MM.1S (cell line): ENCODE measurements at regions not wholly inside any gene's neighbourhood (a gene's known extent, or its start where the extent isn't known, plus 50 kb on each side); places are given as distances from the start of the nearest gene placed in this dataset.

Experiments used
- DNase-seq: peaks from one replicate; pipeline ENCODE4 v3.0.0-alpha.2; 2015
- H2AFZ ChIP-seq: fragments of 300-600 bp; sonication (generic); 2 replicates; pipeline ENCODE4 v1.6.0; 2016; ENCODE audit warnings: antibody characterized with exemption, low read length
- H3F3A ChIP-seq: fragments of 300-600 bp; sonication (generic); 2 replicates; pipeline ENCODE4 v1.6.1; 2016; ENCODE audit warnings: mild to moderate bottlenecking, antibody characterized with exemption, low read length, moderate library complexity, mixed read lengths; ENCODE audit not compliant: insufficient read depth
- H3K27ac ChIP-seq: fragments of 300-600 bp; sonication (generic); 2 replicates; pipeline ENCODE4 v1.5.1; 2016; ENCODE audit warnings: mild to moderate bottlenecking, low read length
- H3K27me3 ChIP-seq: fragments of 300-600 bp; sonication (generic); replicated peaks from 2 replicates; pipeline ENCODE4 v1.6.0; 2016; ENCODE audit warnings: low read length; ENCODE audit not compliant: insufficient read depth
- H3K36me3 ChIP-seq: fragments of 300-600 bp; sonication (generic); replicated peaks from 2 replicates; pipeline ENCODE4 v1.6.1; 2016; ENCODE audit warnings: mild to moderate bottlenecking, low read length, mixed read lengths; ENCODE audit not compliant: insufficient read depth
- H3K4me1 ChIP-seq: fragments of 300-600 bp; sonication (generic); 2 replicates; pipeline ENCODE4 v1.6.1; 2016; ENCODE audit warnings: low read length, mixed read lengths
- H3K4me2 ChIP-seq: fragments of 300-600 bp; sonication (generic); 2 replicates; pipeline ENCODE4 v1.6.0; 2016; ENCODE audit warnings: low read depth, low read length
- H3K4me3 ChIP-seq: fragments of 300-600 bp; sonication (generic); 2 replicates; pipeline ENCODE4 v1.5.1; 2016; ENCODE audit warnings: low read length, mixed read lengths
- H3K79me2 ChIP-seq: fragments of 300-600 bp; sonication (generic); 2 replicates; pipeline ENCODE4 v1.6.1; 2016; ENCODE audit warnings: mixed run types, low read length, mixed read lengths
- H3K9ac ChIP-seq: fragments of 300-600 bp; sonication (generic); 2 replicates; pipeline ENCODE4 v1.6.1; 2016; ENCODE audit warnings: low read length, mixed read lengths
- H3K9me2 ChIP-seq: fragments of 300-600 bp; sonication (generic); replicated peaks from 2 replicates; pipeline ENCODE4 v1.6.1; 2016; ENCODE audit warnings: mild to moderate bottlenecking, low read length, mixed read lengths; ENCODE audit not compliant: insufficient read depth
- H3K9me3 ChIP-seq: fragments of 300-600 bp; sonication (generic); replicated peaks from 2 replicates; pipeline ENCODE4 v1.6.1; 2016; ENCODE audit warnings: mild to moderate bottlenecking, low read length, mixed read lengths; ENCODE audit not compliant: insufficient read depth
- H4K20me1 ChIP-seq: fragments of 300-600 bp; sonication (generic); 2 replicates; pipeline ENCODE4 v1.6.1; 2016; ENCODE audit warnings: mild to moderate bottlenecking, low read length, moderate library complexity, mixed read lengths; ENCODE audit not compliant: insufficient read depth
- CTCF ChIP-seq: fragments of 300-600 bp; sonication (generic); IDR thresholded peaks from 2 replicates; pipeline ENCODE4 v1.5.1; 2016; ENCODE audit warnings: antibody characterized with exemption, low read length, mixed read lengths
- EZH2 ChIP-seq: fragments of 300-600 bp; sonication (generic); optimal IDR thresholded peaks from 2 replicates; pipeline ENCODE3; 2017; ENCODE audit warnings: low read depth, mild to moderate bottlenecking, antibody characterized with exemption, low read length, mixed read lengths
- EZH2phosphoT487 ChIP-seq: fragments of 300-600 bp; sonication (generic); IDR thresholded peaks from 2 replicates; pipeline ENCODE4 v1.6.1; 2018; ENCODE audit warnings: antibody characterized with exemption, low read length

- H3F3A ChIP-seq, result no peaks in the 10 kb centered on the region
- H3K4me2 ChIP-seq, result no peak overlapping the region
- no peaks in the 10 kb centered on the region for H3K27me3 ChIP-seq
- TF ChIP-seq EZH2 (no peak), EZH2phosphoT487 (no peak), CTCF (no peak)
- no peak overlapping the region for H2AFZ ChIP-seq
- H3K9ac ChIP-seq, result no peak overlapping the region
- H3K79me2 ChIP-seq, result no peaks in the 10 kb centered on the region
- H3K36me3 ChIP-seq, result no peaks in the 10 kb centered on the region
- H3K9me3 ChIP-seq, result no peaks in the 10 kb centered on the region
- no peak overlapping the region for H3K4me3 ChIP-seq
- H4K20me1 ChIP-seq, result no peaks in the 10 kb centered on the region
- DNase-seq, result no peak
- no peak overlapping the region for H3K27ac ChIP-seq
- H3K4me1 ChIP-seq, result no peaks in the 10 kb centered on the region
- H3K9me2 ChIP-seq, result no peaks in the 10 kb centered on the region
Observed at GRCh38 chr1:101465941-101466340, 229.1 kb downstream of the S1PR1 start.

DNA sequence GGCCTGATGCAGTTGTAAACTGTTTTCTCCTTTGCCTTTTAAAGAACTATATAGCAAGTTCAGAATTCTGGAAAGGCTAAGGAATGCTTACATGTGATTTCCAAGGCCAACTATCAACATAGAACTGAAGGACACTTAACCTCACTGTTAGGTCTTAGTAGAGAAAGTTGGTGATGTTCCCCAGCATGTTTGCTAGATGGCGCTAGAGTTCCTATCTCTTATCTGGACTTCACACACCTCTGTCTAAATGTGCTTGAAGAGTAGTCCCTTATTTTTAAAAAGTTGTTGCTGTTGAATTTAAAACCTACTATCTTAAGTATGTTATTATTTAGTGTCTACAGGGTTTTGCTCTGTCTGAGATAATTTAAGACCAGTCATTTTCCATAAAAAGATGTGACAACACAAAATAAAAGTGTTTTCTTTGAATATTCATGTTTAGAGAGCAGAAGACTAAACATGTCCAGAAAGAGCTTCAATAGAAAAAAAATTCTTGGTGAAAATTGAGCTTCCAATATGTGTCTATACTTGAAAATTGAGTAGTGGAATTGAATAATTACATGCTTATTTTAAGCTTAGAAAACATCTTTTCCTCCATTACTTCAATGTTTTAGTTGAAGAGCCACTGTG lies 237.3 kb downstream of the S1PR1 start:
- Histone ChIP-seq H3K27ac (no peak overlapping the region), H3K79me2 (no peaks in the 10 kb centered on the region), H2AFZ (no peak overlapping the region), H3K36me3 (no peaks in the 10 kb centered on the region), H3K9me3 (no peaks in the 10 kb centered on the region), H3K9ac (no peak overlapping the region), H3K27me3 (no peaks in the 10 kb centered on the region), H3K4me3 (no peak overlapping the region), H3F3A (no peaks in the 10 kb centered on the region), H3K4me2 (no peak overlapping the region), H3K9me2 (no peaks in the 10 kb centered on the region), H3K4me1 (no peaks in the 10 kb centered on the region), H4K20me1 (no peaks in the 10 kb centered on the region)
- DNase-seq, result peak; percentile 26
- TF ChIP-seq CTCF, result peak; percentile 36
- no peak for TF ChIP-seq EZH2
- no peak for TF ChIP-seq EZH2phosphoT487

DNA sequence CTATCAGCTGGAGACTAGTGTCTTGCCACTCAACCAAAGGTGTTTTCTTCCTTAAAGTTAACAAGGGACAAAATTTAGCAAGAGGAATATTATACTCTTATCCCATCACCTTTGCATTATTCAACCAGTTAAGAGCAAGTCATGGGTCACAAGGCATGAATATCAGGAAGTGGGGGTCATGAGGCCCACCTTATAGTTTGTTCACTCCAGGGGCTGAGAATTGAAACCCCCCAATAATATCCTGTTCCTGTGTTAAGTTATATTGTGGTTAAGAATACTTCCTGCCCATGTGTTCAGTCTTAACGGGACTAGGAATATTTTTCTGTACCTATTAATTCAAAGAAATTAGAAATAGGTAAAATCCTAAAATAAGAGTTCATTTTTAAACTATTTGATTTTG lies 239.7 kb downstream of the S1PR1 start:
- no peak for DNase-seq
- H3K27ac ChIP-seq, result no peak overlapping the region
- H3K4me3 ChIP-seq, result no peak overlapping the region
- H3K27me3 ChIP-seq, result no peaks in the 10 kb centered on the region
- no peaks in the 10 kb centered on the region for H3F3A ChIP-seq
- H3K4me2 ChIP-seq, result no peak overlapping the region
- no peaks in the 10 kb centered on the region for H3K4me1 ChIP-seq
- no peaks in the 10 kb centered on the region for H3K36me3 ChIP-seq
- H2AFZ ChIP-seq, result no peak overlapping the region
- no peaks in the 10 kb centered on the region for H4K20me1 ChIP-seq
- H3K9me3 ChIP-seq, result no peaks in the 10 kb centered on the region
- TF ChIP-seq EZH2 (no peak), CTCF (no peak), EZH2phosphoT487 (no peak)
- H3K9ac ChIP-seq, result no peak overlapping the region
- H3K9me2 ChIP-seq, result no peaks in the 10 kb centered on the region
- H3K79me2 ChIP-seq, result no peaks in the 10 kb centered on the region
